ENCODE measurements at regions not wholly inside any gene's neighbourhood (a gene's known extent, or its start where the extent isn't known, plus 50 kb on each side); places are given as distances from the start of the nearest gene placed in this dataset.

DNA sequence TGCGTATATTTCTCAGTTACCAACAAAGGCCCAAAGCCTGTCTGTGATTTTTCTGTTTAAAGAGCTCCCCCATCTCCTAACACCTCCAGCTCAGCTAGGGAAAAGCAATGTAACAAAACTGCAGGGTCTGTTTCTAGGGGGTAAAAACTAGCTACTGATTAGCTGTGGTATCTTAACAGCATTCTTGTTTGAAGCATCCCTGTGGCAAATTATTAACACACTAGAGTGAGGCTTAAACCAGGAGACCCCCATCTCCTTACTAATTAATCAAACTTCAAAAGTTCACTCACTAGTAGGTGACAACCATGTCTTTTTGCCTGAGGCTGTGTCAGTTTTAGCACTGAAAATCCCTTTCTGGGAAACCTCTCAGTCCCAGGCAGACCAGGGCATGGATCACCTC is 186.2 kb upstream of the PARD3B start:
- DNase-seq (ENCODE audit: low read depth, low spot score) (no peak), FAIRE-seq (no peak)
- Histone ChIP-seq H3K27me3 (ENCODE audit: control insufficient read depth, extremely low read depth, insufficient read depth, low read length) (no peaks in the 10 kb centered on the region), H3K27ac (ENCODE audit: control insufficient read depth, insufficient read depth, low read length) (no peak overlapping the region), H3K36me3 (ENCODE audit: control insufficient read depth in 2 of 2, extremely low read depth in 1 of 2, insufficient read depth in 2 of 2, low read length in 2 of 2) (no peaks in the 10 kb centered on the region), H4K20me1 (ENCODE audit: control insufficient read depth, extremely low read depth, insufficient read depth, low read length) (no peaks in the 10 kb centered on the region), H2AFZ (ENCODE audit: control insufficient read depth, low read length) (no peak overlapping the region), H3K4me2 (ENCODE audit: control insufficient read depth, extremely low read depth, insufficient read depth, low read depth, low read length) (no peak overlapping the region), H3K9ac (ENCODE audit: control insufficient read depth, extremely low read depth, insufficient read depth, low read length) (no peak overlapping the region), H3K79me2 (ENCODE audit: control insufficient read depth, insufficient read depth, low read length) (no peaks in the 10 kb centered on the region), H3K9me3 (ENCODE audit: control insufficient read depth, low read depth, low read length) (no peaks in the 10 kb centered on the region), H3K9me1 (ENCODE audit: control insufficient read depth, extremely low read depth, insufficient read depth, low read length) (no peaks in the 10 kb centered on the region), H3K4me1 (ENCODE audit: control insufficient read depth, extremely low read depth, insufficient read depth, low read length) (no peaks in the 10 kb centered on the region), H3K4me3 (ENCODE audit: control insufficient read depth in 2 of 3, extremely low read depth in 1 of 3, insufficient read depth in 2 of 3, low read depth in 1 of 3, low read length in 3 of 3) (no peak overlapping the region)
- TF ChIP-seq, protein P1, sequence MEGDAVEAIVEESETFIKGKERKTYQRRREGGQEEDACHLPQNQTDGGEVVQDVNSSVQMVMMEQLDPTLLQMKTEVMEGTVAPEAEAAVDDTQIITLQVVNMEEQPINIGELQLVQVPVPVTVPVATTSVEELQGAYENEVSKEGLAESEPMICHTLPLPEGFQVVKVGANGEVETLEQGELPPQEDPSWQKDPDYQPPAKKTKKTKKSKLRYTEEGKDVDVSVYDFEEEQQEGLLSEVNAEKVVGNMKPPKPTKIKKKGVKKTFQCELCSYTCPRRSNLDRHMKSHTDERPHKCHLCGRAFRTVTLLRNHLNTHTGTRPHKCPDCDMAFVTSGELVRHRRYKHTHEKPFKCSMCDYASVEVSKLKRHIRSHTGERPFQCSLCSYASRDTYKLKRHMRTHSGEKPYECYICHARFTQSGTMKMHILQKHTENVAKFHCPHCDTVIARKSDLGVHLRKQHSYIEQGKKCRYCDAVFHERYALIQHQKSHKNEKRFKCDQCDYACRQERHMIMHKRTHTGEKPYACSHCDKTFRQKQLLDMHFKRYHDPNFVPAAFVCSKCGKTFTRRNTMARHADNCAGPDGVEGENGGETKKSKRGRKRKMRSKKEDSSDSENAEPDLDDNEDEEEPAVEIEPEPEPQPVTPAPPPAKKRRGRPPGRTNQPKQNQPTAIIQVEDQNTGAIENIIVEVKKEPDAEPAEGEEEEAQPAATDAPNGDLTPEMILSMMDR (optimal IDR thresholded peaks at IDR 0.05 in 1 of 3, IDR thresholded peaks at IDR 0.05 in 1 of 3, conservative IDR thresholded peaks at IDR 0.05 in 1 of 3; ENCODE audit: extremely low read depth in 1 of 3, insufficient read depth in 2 of 3, low read length in 3 of 3), result no peak
- no peak for TF ChIP-seq EZH2 (IDR thresholded peaks at IDR 0.05; ENCODE audit: low read length)
- dilution Hi-C loops (cut with MboI; ENCODE audit: extremely low pct_ligation_motif_present, low sequenced_read_pairs), result no loop called here

DNA sequence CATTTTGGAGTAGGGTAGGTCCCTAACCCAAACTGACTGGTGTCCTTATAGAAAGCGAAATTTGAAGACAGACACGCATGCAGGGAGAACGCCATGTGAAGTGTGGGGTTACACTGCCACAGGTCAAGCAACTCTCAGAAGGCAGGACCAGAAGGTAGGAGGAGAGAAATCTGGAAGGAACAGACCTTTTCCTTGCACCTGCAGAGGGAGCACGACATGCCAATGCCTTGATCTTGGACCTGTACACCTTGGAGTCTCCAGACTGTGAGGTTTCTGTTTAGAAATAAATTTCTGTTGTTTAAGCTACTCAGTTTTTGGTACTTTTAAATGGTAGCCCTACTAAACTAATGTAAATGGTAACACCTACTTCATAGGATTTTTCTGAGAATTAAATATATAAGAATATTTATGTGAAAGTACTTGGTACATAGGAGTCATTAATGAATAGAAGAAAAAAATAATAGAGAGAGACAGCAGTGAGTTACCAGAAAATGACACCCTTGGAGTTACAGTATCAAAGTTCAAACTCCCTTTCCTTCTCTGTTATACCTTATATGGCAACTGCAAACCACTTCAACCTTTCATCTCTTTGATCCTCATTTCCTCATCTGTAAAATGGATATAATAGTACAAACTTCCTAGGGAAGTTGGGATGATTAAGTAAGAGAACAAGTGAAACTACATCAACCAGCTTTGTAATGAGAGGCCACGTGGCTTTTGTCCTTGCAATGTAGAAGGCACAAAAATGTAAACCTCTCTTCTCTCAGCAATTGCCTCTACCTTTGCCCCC is 184.9 kb upstream of the PARD3B start:
- dilution Hi-C loops (cut with MboI; ENCODE audit: extremely low pct_ligation_motif_present, low sequenced_read_pairs), result no loop called here
- DNase-seq (ENCODE audit: low read depth, low spot score) (no peak), FAIRE-seq (no peak)

More for the DNA sequence above, 184.9 kb upstream of the PARD3B start:
- H3K36me3 ChIP-seq (ENCODE audit: control insufficient read depth in 2 of 2, extremely low read depth in 1 of 2, insufficient read depth in 2 of 2, low read length in 2 of 2), result no peaks in the 10 kb centered on the region
- TF ChIP-seq, protein P1 (optimal IDR thresholded peaks at IDR 0.05 in 1 of 3, IDR thresholded peaks at IDR 0.05 in 1 of 3, conservative IDR thresholded peaks at IDR 0.05 in 1 of 3; ENCODE audit: extremely low read depth in 1 of 3, insufficient read depth in 2 of 3, low read length in 3 of 3), result peak in 2 of 3 experiments; percentile 16 to 25
- no peak for TF ChIP-seq EZH2 (IDR thresholded peaks at IDR 0.05; ENCODE audit: low read length)
- H2AFZ ChIP-seq (ENCODE audit: control insufficient read depth, low read length), result no peak overlapping the region
- H3K4me2 ChIP-seq (ENCODE audit: control insufficient read depth, extremely low read depth, insufficient read depth, low read depth, low read length), result no peak overlapping the region
- no peak overlapping the region for H3K4me3 ChIP-seq (ENCODE audit: control insufficient read depth in 2 of 3, extremely low read depth in 1 of 3, insufficient read depth in 2 of 3, low read depth in 1 of 3, low read length in 3 of 3)
- H3K79me2 ChIP-seq (ENCODE audit: control insufficient read depth, insufficient read depth, low read length), result no peaks in the 10 kb centered on the region
- no peaks in the 10 kb centered on the region for H4K20me1 ChIP-seq (ENCODE audit: control insufficient read depth, extremely low read depth, insufficient read depth, low read length)
- H3K9ac ChIP-seq (ENCODE audit: control insufficient read depth, extremely low read depth, insufficient read depth, low read length), result no peak overlapping the region
- H3K27me3 ChIP-seq (ENCODE audit: control insufficient read depth, extremely low read depth, insufficient read depth, low read length), result no peaks in the 10 kb centered on the region
- H3K9me3 ChIP-seq (ENCODE audit: control insufficient read depth, low read depth, low read length), result no peaks in the 10 kb centered on the region
- H3K27ac ChIP-seq (ENCODE audit: control insufficient read depth, insufficient read depth, low read length), result no peak overlapping the region
- H3K4me1 ChIP-seq (ENCODE audit: control insufficient read depth, extremely low read depth, insufficient read depth, low read length), result no peaks in the 10 kb centered on the region
- no peaks in the 10 kb centered on the region for H3K9me1 ChIP-seq (ENCODE audit: control insufficient read depth, extremely low read depth, insufficient read depth, low read length)

Measured in keratinocyte (primary cell).